Gastroesophageal sphincter (tissue), 3 donors: ENCODE measurements at regions not wholly inside any gene's neighbourhood (a gene's known extent, or its start where the extent isn't known, plus 50 kb on each side); places are given as distances from the start of the nearest gene placed in this dataset.

Experiments used
- CTCF ChIP-seq, 4 experiments: fragments of 200-600 bp in 2 of 4; fragments of 450-650 bp in 2 of 4; sonication (generic) in 1 of 4; IDR thresholded peaks; one replicate each; pipeline ENCODE4 v1.5.1; 2017 to 2019; ENCODE audit warnings: antibody characterized with exemption in 4 of 4, mild to moderate bottlenecking in 2 of 4, moderate library complexity in 2 of 4
- EP300 ChIP-seq: sonication (generic); formaldehyde crosslinking; IDR thresholded peaks from one replicate; pipeline ENCODE4 v1.6.1; 2017; ENCODE audit warnings: antibody characterized with exemption, mild to moderate bottlenecking
- POLR2A ChIP-seq, 2 donors: fragments of 450-650 bp; IDR thresholded peaks; one replicate each; pipeline ENCODE4 v1.6.1; 2017; ENCODE audit warnings: antibody characterized with exemption in 2 of 2, mild to moderate bottlenecking in 2 of 2, moderate library complexity in 1 of 2
- POLR2AphosphoS5 ChIP-seq: sonication (generic); formaldehyde crosslinking; IDR thresholded peaks from one replicate; pipeline ENCODE4 v1.6.1; 2017; ENCODE audit warnings: antibody characterized with exemption

DNA sequence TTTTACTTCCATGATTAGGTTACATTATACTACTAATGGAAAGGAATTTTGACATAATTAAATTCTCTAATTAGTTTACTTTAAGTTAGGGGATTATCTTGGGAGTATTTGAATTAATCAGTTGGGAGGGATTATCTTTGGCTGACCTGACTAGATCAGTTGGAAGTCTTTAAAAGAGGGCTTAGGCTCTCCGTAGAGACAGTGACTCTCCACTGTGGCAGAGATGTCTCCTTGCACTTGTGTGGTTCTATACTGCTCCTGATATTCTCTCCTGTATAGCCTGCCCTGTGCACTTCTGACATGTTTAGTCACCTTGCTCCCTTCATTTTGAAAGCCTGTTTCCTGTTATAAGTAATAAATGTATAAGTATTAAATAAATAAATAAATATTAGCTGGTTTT is 1612.3 kb upstream of the PRR20A start:
- TF ChIP-seq CTCF (IDR thresholded peaks at IDR 0.05) (no peak), POLR2AphosphoS5 (no peak), EP300 (no peak), POLR2A (IDR thresholded peaks at IDR 0.05) (no peak)
